Colonic mucosa (tissue), 4 donors: ENCODE measurements at regions not wholly inside any gene's neighbourhood (a gene's known extent, or its start where the extent isn't known, plus 50 kb on each side); places are given as distances from the start of the nearest gene placed in this dataset.

ENCODE experiments used
- DNase-seq: peaks from one replicate; pipeline ENCODE4 v3.0.0-alpha.2; 2020
- H3K27ac ChIP-seq: fragments of 200-600 bp; one replicate; pipeline ENCODE4 v1.8.0; 2021
- H3K27me3 ChIP-seq: fragments of 200-600 bp; one replicate; pipeline ENCODE4 v1.8.0; 2021
- H3K36me3 ChIP-seq: fragments of 200-600 bp; one replicate; pipeline ENCODE4 v1.8.0; 2021
- H3K4me1 ChIP-seq: fragments of 200-600 bp; one replicate; pipeline ENCODE4 v1.8.0; 2021; ENCODE audit warnings: mild to moderate bottlenecking
- H3K4me3 ChIP-seq: fragments of 200-600 bp; one replicate; pipeline ENCODE4 v1.8.0; 2021
- H3K9ac ChIP-seq, 2 donors: one replicate each; pipeline ENCODE4 v1.7.0; 2013; ENCODE audit warnings: control low read depth in 2 of 2, low read depth in 2 of 2, low read length in 2 of 2
- H3K9me3 ChIP-seq: fragments of 200-600 bp; one replicate; pipeline ENCODE4 v1.8.0; 2021
- intact Hi-C: fragments of 100-400 bp; cut with DNase I; formaldehyde crosslinking; loops from one replicate; pipeline ENCODE4 v1.14.1; 2022
- TF ChIP-seq, protein P1 (sequence below): fragments of 200-600 bp; IDR thresholded peaks from one replicate; pipeline ENCODE4 v1.8.0; 2022; ENCODE audit warnings: antibody characterized with exemption, mild to moderate bottlenecking
- donor health status: healthy.
- donor health status: DM: no; HTN: no; CAD: no.
- donor health status: DM: no; HTN: no; CAD: no.

GRCh38 chr13:22789027-22789593 lies 391.7 kb upstream of the SGCG start:
- no peak overlapping the region for H3K4me3 ChIP-seq
- no peaks in the 10 kb centered on the region for H3K36me3 ChIP-seq
- no peak for DNase-seq
- H3K9me3 ChIP-seq, result no peaks in the 10 kb centered on the region
- no peaks in the 10 kb centered on the region for H3K4me1 ChIP-seq
- intact Hi-C loops, result no loop called here
- TF ChIP-seq, protein P1, sequence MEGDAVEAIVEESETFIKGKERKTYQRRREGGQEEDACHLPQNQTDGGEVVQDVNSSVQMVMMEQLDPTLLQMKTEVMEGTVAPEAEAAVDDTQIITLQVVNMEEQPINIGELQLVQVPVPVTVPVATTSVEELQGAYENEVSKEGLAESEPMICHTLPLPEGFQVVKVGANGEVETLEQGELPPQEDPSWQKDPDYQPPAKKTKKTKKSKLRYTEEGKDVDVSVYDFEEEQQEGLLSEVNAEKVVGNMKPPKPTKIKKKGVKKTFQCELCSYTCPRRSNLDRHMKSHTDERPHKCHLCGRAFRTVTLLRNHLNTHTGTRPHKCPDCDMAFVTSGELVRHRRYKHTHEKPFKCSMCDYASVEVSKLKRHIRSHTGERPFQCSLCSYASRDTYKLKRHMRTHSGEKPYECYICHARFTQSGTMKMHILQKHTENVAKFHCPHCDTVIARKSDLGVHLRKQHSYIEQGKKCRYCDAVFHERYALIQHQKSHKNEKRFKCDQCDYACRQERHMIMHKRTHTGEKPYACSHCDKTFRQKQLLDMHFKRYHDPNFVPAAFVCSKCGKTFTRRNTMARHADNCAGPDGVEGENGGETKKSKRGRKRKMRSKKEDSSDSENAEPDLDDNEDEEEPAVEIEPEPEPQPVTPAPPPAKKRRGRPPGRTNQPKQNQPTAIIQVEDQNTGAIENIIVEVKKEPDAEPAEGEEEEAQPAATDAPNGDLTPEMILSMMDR, result no peak
- H3K9ac ChIP-seq, result no peak overlapping the region
- H3K27me3 ChIP-seq, result no peaks in the 10 kb centered on the region
- no peak overlapping the region for H3K27ac ChIP-seq

DNA sequence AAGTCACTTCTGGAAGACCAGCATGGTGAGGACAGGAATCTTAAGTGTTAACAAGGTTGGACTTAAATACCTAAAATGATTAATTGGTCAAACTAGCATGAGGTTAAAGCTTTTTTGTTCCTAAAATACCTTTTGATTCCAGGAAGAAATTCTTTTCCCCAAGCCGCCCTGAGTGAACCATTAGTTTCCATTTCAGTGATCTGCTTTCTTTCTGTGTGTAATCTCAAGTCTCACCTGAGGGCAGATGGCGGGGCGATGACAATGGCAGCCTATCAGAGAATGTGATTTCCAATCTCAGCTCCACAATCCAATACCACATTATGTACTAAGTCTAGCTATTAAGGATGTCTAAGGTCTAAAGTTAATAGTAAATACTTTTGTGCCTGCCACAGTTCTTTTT lies 390.9 kb upstream of the SGCG start:
- no peak for DNase-seq
- Histone ChIP-seq H3K4me3 (no peak overlapping the region), H3K9ac (no peak overlapping the region)

GRCh38 chr13:22793598-22794134 lies 387.1 kb upstream of the SGCG start:
- no peaks in the 10 kb centered on the region for H3K4me1 ChIP-seq
- H3K9ac ChIP-seq, result no peak overlapping the region
- H3K36me3 ChIP-seq, result no peaks in the 10 kb centered on the region
- H3K27ac ChIP-seq, result no peak overlapping the region
- no peaks in the 10 kb centered on the region for H3K9me3 ChIP-seq
- TF ChIP-seq, protein P1, result no peak
- H3K27me3 ChIP-seq, result no peaks in the 10 kb centered on the region
- no peak for DNase-seq
- intact Hi-C loops, result no loop called here
- H3K4me3 ChIP-seq, result no peak overlapping the region

More for the DNA sequence above, 390.9 kb upstream of the SGCG start:
- no peaks in the 10 kb centered on the region for H3K36me3 ChIP-seq
- no peaks in the 10 kb centered on the region for H3K27me3 ChIP-seq
- TF ChIP-seq, protein P1, result no peak
- no peaks in the 10 kb centered on the region for H3K4me1 ChIP-seq
- H3K27ac ChIP-seq, result no peak overlapping the region
- H3K9me3 ChIP-seq, result no peaks in the 10 kb centered on the region
- intact Hi-C loops, result no loop called here

DNA sequence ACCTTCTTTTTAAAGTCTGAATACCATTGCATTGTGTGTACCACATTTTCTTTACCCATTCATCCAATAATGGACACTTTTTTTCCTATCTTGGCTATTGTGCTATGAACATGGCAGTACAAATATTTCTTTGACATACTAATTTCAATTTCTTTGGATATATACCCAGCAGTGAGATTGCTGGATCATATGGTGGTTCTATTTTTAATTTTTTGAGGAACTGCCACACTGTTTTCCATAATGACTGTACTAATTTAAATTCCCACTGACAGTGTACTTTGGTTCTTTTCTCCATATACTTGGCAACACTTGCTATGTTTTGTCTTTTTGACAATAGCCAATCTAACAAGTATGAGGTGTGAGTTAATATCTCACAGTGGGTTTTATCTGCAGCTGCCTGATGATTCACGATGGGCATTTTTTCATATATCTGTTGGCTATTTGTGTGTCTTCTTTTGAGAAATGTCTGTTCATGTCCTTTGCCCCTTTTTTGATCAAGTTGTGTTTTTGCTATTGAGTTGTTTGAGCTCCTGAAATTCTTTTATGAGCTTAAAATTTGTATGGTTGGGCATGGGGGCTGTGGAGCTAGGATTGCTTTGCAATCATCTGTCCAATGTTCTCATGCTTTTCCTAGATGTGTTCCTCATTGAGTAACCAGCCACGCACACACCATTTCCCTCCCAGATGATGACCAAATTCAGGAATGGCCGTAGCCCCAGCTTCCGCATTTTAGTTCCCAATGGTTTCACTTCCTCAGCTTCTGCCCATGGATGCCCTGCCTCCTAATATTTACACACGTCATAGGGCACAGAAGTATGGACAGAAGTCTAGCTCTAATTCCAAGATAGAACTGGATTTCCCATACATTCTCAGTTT lies 380.0 kb upstream of the SGCG start:
- TF ChIP-seq, protein P1, result no peak
- Histone ChIP-seq H3K36me3 (no peaks in the 10 kb centered on the region), H3K4me3 (no peak overlapping the region), H3K27ac (no peak overlapping the region), H3K4me1 (no peaks in the 10 kb centered on the region), H3K9ac (no peak overlapping the region), H3K27me3 (no peaks in the 10 kb centered on the region), H3K9me3 (no peaks in the 10 kb centered on the region)
- peak; percentile 19 for DNase-seq
- intact Hi-C loops, result loop anchor here (5.0 kb wide), 1 partner anchor 222 kb away; no protein-coding TSS in a partner anchor

- Histone ChIP-seq H3K36me3 (no peaks in the 10 kb centered on the region), H3K27ac (no peak overlapping the region), H3K27me3 (no peaks in the 10 kb centered on the region), H3K9me3 (no peaks in the 10 kb centered on the region), H3K4me3 (no peak overlapping the region), H3K4me1 (no peaks in the 10 kb centered on the region), H3K9ac (no peak overlapping the region)
- TF ChIP-seq, protein P1, result no peak
- DNase-seq, result no peak
- intact Hi-C loops, result loop anchor here (5.0 kb wide), 1 partner anchor 221 kb away; no protein-coding TSS in a partner anchor
These were observed 379.3 kb upstream of the SGCG start for GRCh38 chr13:22801402-22802003.
